ENCODE measurements at regions not wholly inside any gene's neighbourhood (a gene's known extent, or its start where the extent isn't known, plus 50 kb on each side); places are given as distances from the start of the nearest gene placed in this dataset.

- Mint-ChIP-seq H3K36me3 (ENCODE audit: low read depth) (no peaks in the 10 kb centered on the region), H3K27ac (no peak overlapping the region), H3K4me1 (ENCODE audit: low read depth) (no peaks in the 10 kb centered on the region), H3K27me3 (ENCODE audit: insufficient read depth) (no peaks in the 10 kb centered on the region), H3K4me3 (no peak overlapping the region), H3K9me3 (peaks cover 23% of the 10 kb centered on the region)
- TF ChIP-seq CTCF (IDR thresholded peaks at IDR 0.05), result no peak
- DNase-seq, result no peak
These were observed 469.4 kb downstream of the CCER1 start for GRCh38 chr12:90485560-90485959.

GRCh38 chr12:90484094-90484493 lies 470.9 kb downstream of the CCER1 start:
- Mint-ChIP-seq H3K27me3 (ENCODE audit: insufficient read depth) (no peaks in the 10 kb centered on the region), H3K27ac (no peak overlapping the region), H3K36me3 (ENCODE audit: low read depth) (no peaks in the 10 kb centered on the region), H3K4me1 (ENCODE audit: low read depth) (no peaks in the 10 kb centered on the region), H3K9me3 (peaks cover 11% of the 10 kb centered on the region), H3K4me3 (no peak overlapping the region)
- DNase-seq, result no peak
- no peak for TF ChIP-seq CTCF (IDR thresholded peaks at IDR 0.05)

GRCh38 chr12:90481748-90482147 lies 473.2 kb downstream of the CCER1 start:
- TF ChIP-seq CTCF (IDR thresholded peaks at IDR 0.05), result no peak
- no peaks in the 10 kb centered on the region for H3K27me3 Mint-ChIP-seq (ENCODE audit: insufficient read depth)
- no peaks in the 10 kb centered on the region; the same call in 1 of the 2 replicates for H3K9me3 Mint-ChIP-seq
- no peak overlapping the region for H3K4me3 Mint-ChIP-seq
- no peaks in the 10 kb centered on the region for H3K4me1 Mint-ChIP-seq (ENCODE audit: low read depth)
- no peak for DNase-seq
- H3K27ac Mint-ChIP-seq, result no peak overlapping the region
- H3K36me3 Mint-ChIP-seq (ENCODE audit: low read depth), result no peaks in the 10 kb centered on the region

GRCh38 chr12:90479237-90479636 lies 475.7 kb downstream of the CCER1 start:
- no peak for DNase-seq
- no peak overlapping the region for H3K4me3 Mint-ChIP-seq
- no peaks in the 10 kb centered on the region for H3K27me3 Mint-ChIP-seq (ENCODE audit: insufficient read depth)
- H3K4me1 Mint-ChIP-seq (ENCODE audit: low read depth), result no peaks in the 10 kb centered on the region
- peaks cover 4% of the 10 kb centered on the region; the same call in 1 of the 2 replicates for H3K9me3 Mint-ChIP-seq
- H3K27ac Mint-ChIP-seq, result no peak overlapping the region
- TF ChIP-seq CTCF (IDR thresholded peaks at IDR 0.05), result no peak
- no peaks in the 10 kb centered on the region for H3K36me3 Mint-ChIP-seq (ENCODE audit: low read depth)

- no peaks in the 10 kb centered on the region for H3K27me3 Mint-ChIP-seq (ENCODE audit: insufficient read depth)
- no peak for TF ChIP-seq CTCF (IDR thresholded peaks at IDR 0.05)
- no peaks in the 10 kb centered on the region for H3K4me1 Mint-ChIP-seq (ENCODE audit: low read depth)
- H3K9me3 Mint-ChIP-seq, result peaks cover 27% of the 10 kb centered on the region
- no peak overlapping the region for H3K27ac Mint-ChIP-seq
- no peaks in the 10 kb centered on the region for H3K36me3 Mint-ChIP-seq (ENCODE audit: low read depth)
- H3K4me3 Mint-ChIP-seq, result no peak overlapping the region
- DNase-seq, result no peak
These were observed 481.1 kb downstream of the CCER1 start for GRCh38 chr12:90473831-90474230.

- peaks cover 17% of the 10 kb centered on the region for H3K9me3 Mint-ChIP-seq
- no peaks in the 10 kb centered on the region for H3K36me3 Mint-ChIP-seq (ENCODE audit: low read depth)
- H3K4me3 Mint-ChIP-seq, result no peak overlapping the region
- H3K27me3 Mint-ChIP-seq (ENCODE audit: insufficient read depth), result no peaks in the 10 kb centered on the region
- no peak for TF ChIP-seq CTCF (IDR thresholded peaks at IDR 0.05)
- H3K4me1 Mint-ChIP-seq (ENCODE audit: low read depth), result no peaks in the 10 kb centered on the region
- no peak overlapping the region for H3K27ac Mint-ChIP-seq
- no peak for DNase-seq
These were observed 494.3 kb downstream of the CCER1 start for GRCh38 chr12:90460681-90461080.
